COR-L47 (cell line): ENCODE measurements at regions not wholly inside any gene's neighbourhood (a gene's known extent, or its start where the extent isn't known, plus 50 kb on each side); places are given as distances from the start of the nearest gene placed in this dataset.
"Not testable (repeated sequence)": the region's sequence is repeated elsewhere in the genome, so short reads cannot be mapped to it uniquely, and the experiment has no call there.

Experiments used
- DNase-seq: peaks from one replicate; lab custom pipeline; 2025; lab: John Stamatoyannopoulos, UW

DNA sequence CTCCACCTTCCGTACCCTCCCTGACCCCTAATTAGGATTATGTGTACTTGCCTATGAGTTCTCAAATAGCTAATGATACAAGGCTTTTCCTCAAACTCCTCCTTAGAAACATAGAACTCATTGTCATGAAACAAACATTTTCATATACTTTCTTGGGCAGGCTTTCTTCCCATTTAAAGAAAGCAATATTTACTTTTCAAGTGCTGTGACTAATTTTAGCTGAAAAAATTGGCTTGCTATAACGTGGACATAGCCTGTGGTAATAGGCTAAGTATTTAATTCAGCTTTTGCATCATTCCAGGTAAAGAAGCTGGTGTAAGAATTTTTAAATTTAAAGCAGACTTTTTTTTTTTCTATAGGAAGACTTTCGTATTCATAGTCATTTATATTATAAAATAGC lies 208.7 kb downstream of the SOX2 start:
- DNase-seq, result no peak

DNA sequence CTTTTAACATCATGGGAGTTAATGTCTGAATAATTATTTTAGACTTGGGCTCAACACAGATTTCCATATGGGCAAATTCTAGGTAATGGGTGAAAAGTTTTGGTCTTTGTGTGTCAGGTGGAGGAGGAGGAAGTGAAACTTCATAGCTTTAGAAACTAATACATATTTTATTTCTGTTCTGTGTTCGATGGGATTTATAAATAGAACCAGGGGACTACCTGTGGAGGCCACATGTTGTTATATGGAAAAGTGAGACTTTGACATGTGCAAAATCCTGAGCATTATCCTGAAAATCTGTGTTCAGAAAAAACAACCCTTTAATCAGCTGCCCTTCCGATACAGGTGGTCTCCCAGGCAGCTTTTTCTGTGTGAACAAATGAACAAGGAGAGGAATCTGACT lies 209.5 kb downstream of the SOX2 start:
- DNase-seq, result no peak

DNA sequence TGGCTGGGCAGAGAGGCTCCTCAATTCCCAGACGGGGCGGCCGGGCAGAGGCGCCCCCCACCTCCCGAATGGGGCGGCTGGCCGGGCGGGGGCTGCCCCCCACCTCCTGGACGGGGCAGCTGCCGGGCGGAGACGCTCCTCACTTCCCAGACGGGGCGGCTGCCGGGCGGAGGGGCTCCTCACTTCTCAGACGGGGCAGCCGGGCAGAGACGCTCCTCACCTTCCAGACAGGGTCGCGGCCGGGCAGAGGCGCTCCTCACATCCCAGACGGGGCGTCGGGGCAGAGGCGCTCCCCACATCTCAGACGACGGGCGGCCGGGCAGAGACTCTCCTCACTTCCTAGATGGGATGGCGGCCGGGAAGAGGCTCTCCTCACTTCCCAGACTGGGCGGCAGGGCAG lies 214.1 kb downstream of the SOX2 start:
- DNase-seq, result not testable (repeated sequence)

DNA sequence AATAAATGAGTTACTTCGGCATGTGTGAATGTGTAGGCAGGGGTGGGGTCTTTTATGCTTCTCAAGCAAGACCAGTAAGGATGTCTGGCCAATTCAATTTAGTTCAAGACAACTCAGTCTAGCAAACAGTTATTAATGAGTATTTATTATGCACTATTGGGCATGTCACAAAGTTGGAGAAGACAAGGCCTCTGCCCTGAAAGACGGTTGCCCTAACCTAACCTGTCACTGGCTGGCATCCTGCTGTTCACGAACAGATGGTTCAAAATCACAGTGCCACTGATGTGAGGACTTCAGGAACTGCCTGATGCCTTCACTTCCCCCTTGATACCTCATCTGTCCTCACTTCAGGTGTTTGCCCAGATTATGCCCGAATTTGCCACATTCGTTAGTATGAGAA lies 217.8 kb downstream of the SOX2 start:
- no peak for DNase-seq

DNA sequence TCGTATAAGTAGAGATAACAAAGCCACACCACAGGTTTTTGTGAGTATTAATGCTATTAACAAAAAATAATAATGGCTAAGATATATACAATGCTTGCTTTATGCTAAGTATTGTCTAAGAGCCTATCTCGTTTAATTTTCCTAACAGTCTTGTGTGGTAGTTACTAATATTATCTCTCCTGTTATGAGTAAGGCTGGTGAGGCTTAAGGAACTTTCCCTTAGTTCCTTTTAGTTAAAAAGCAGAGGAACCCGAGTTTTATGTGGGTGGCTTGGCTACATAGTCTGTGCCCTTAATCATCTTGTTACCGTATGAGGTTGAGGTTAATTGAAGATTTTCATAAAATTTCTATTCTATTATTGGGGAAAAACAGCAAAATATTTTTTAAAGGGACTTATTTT lies 218.4 kb downstream of the SOX2 start:
- DNase-seq, result no peak

DNA sequence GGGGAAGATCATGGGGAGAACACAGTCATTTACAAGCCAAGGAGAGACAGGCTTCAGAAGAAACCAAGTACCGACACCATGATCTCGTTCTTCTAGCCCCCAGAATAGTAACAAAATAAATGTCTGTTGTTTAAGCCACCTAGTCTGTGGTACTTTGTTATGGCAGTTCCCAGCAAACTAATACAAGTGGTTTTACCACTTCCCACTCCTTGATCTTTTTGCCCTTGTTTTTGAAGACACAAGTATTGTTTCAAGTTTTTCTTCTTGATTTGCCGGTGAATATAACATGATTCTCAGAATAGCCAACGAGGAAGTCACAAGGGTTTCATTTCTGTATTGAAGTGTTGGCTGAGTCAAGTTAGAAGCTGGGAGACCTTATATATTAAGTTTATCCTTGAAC lies 220.3 kb downstream of the SOX2 start:
- DNase-seq, result no peak

DNA sequence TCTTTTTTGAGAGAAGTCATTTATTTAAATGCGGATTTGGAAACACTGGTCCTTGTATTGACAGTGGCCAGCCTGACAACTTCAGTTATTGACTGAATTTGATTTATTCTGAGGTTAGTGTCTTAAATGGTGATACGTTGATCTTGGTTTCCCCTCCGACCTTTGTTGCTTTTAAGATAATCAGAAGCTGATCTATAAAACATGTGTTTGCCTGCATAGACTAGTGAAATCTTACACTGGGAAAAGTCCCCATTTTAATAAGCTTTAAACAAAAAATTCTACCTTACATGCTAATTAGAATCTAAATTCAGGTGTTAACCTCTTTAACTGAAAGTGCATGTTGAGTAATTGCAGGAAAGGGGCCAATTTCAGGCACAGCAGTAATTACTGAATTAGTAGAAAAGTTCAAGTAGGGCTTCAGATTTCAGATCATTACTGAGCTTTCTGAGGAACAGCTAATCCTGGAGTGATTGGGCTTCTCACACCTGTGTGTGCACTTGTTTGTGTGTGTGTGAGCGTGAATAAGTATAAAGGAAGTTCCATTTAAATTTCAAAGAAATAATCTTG lies 221.4 kb downstream of the SOX2 start:
- no peak for DNase-seq

DNA sequence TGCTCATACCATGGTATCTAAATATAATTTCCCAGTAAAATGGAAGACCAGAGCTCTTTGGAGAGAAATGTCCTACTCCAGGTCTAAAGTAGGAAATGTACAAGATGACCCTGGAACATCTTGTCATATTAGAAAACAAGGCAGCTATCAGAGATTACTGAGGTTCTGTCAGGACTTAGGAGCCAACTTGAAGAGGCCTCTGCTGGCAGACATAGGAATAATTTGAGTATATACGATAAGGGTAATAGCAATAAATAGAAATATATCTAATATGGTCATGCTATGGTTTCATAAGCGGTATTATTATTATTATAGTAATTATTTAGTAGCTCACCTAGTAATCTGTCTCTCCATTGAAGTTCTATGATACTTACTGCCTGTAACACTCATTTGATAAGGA lies 224.2 kb downstream of the SOX2 start:
- DNase-seq, result no peak

DNA sequence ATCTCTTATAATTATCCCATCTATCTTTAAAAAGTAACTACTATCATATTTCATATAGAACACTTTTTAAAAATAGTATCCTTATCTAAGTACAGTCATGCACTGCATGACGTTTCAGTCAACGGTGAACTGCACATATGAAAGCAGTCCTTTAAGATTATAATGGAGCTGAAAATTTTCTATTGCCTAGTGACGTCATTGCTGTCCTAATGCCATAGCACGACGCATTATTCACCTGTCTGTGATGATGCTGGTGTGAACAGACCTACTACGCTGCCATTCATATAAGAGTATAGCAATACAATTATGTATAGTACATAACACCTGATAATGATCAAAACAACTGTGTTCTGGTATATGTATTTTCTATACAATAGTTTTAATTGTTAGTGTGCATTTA lies 225.0 kb downstream of the SOX2 start:
- no peak for DNase-seq

DNA sequence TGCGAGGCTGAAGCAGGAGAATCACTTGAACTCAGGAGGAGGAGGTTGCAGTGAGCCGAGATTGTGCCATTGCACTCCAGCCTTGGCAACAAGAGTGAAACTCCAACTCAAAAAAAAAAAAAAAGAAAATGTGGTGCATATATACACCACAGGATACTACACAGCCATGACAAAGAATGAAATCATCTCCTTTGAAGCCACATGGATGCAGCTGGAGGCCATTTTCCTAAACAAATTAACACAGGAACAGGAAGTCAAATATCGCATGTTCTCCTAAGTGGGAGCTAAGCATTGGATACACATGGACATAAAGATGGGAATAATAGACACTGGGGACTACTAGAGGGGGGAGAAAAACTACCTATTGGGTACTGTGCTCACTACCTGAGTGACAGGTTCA lies 226.9 kb downstream of the SOX2 start:
- DNase-seq, result not testable (repeated sequence)

DNA sequence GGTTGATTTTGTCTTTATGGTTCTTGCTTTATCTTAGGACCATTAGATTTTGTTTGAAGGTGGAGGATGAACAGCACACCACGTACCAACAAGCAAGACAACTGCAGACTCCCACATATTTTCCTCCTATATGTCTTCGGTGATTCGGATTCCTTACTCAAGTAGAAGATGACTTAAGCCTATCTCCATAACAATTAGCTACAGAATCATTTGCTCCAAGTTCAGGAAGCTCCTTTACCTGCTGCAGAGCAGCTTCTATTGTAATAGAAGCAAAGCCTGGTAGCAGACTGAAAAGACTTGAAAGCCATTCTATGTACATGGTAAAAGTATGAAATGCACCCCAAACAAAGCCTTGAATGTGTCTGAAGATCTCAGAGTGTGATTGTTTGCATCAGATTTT lies 229.0 kb downstream of the SOX2 start:
- DNase-seq, result no peak

DNA sequence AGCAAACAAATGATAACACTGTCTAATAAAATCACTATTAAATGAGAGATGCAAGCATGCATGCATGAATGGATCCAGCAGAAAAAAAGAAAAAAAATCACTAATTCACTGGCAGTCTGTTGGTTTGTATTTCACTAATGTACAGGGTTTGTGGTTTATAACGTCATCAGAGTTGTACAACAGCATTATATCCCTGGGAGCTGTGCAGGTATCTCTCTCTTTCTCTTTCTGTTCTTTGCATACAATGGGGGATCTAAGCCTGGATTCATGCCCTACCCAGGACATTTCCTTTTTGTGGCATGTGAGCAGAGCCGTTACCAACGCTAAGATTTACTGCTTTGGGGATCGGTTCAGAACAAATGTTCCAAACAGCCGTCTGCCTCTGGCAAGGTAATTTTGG lies 229.5 kb downstream of the SOX2 start:
- DNase-seq, result no peak

DNA sequence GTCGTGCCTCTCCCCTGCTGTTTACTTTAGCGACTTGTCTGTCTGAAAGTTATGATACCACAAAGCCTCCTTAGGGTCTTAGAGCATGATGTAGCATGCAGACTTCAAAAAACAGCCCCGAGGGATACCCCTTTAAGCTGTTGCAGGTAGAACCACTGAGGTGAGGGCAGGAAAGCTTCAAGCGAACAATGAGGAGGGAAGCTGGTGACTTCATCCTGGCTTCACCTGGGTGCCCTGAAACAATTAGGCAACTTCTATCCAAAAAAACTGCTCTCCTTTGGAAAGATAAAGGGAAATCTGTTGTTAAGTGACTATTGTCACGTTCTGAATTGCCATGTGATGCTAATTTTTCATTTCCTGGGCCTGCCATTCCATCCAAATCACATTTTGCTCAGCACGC lies 231.6 kb downstream of the SOX2 start:
- DNase-seq, result no peak

DNA sequence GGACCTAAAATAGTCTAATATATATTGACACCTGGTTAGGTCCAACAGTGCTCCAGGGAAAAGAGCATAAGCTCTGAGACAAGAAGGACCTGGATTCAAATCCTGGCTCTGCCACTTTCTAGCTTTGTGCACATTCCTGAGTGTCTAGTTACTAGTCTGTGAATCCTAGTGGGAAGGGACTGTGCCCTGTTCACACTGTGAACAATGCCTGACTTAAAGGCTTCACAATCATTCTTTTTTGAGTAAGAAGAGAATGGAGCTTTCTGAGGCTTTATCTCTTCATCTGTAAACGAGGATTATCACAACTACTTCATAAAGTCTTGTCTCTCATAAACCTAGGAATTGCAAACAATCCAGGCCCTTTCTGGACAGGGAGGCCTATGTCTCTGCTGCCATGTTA lies 235.9 kb downstream of the SOX2 start:
- no peak for DNase-seq

DNA sequence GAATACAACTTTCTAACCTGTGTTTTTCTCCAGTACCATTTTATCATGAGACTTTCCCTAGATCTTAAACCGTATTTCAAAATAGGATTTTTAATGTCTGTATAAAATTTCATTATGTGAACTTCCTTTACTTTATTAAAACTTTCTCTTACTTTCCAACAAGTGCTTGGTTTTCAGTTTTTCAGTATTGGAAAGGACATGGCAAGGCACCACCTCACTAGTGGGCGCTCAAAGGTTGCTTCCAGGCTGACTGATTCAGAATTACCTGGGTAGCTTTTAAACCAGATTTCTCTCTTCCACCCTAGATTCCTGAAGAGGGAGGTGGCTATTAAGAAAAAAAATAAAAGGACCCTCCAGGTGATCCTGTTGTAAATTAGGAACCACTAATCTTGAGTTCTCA lies 236.6 kb downstream of the SOX2 start:
- no peak for DNase-seq

DNA sequence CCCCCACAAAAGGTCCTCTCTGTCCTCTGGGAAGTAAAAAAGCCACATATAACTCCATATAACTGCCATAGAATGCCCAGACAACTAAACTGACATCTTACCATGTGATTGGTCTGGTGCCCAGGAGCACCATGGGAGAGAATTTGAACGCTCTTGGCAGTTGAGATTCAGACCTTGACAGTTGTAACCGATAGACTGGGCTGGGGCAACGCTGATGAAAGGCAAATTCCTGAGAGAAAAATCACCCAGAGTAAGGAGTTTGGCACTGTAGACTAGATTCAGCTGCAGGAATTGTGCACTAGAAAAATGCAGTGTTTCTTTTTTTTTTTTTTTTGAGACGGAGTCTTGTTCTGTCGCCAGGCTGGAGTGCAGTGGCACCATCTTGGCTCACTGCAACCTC lies 240.5 kb downstream of the SOX2 start:
- DNase-seq, result no peak

DNA sequence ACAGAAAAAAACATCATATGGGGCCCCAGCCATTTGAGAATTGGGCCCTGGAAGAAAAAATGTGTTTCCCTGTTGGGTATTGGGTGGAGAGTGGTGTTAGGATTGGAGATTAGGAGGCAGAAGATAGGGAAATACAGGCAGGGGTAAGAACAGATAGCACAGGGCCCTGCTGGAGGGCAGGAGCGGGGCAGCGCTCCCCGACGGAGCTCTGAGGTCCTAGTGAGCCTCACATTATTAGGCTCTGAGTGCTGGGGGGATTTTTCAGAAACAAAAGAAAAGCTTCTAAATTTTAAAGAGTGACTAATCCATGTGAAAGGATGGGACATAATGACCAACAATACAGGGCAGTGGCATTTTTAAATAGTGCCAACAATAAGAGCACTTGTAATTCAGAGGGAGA lies 241.2 kb downstream of the SOX2 start:
- DNase-seq, result no peak

DNA sequence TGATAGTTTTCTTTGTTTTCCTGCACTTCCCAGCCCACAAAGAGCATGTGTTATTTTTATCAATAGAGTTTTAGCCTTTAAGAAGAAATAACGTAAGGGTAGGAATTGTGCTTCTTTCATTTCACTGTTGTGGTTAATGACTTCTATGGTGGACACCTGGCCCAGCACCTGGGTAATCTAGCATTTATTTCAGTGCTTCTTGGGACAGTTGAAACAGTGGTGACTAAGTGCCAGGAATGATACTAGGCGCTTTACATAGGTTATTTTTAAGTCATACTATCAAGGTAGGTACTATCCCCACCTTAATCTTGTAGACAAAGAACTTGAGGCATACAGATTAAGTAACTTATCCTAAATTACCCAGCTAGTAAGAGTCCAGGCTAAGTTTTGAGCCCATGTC lies 243.8 kb downstream of the SOX2 start:
- DNase-seq, result no peak

DNA sequence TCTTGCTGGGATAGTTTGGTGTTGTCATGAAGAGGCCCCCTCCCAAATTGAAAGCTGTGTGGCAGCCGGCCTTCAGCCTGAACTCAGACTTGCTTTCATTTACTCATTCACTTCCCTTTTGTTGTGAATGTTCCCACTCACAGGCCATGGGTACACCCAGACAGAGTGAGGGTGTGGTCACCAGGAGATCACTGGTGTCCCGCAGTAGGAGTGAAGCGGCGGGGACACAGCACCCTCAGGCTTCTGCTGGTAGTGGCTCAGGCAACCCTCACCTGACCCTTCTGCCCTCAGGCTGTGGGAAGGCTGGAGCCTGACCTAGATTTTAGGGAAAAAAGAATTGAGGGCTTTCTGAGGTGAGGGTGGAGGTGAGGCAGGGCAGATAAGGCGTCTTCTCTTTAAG lies 244.4 kb downstream of the SOX2 start:
- no peak for DNase-seq

DNA sequence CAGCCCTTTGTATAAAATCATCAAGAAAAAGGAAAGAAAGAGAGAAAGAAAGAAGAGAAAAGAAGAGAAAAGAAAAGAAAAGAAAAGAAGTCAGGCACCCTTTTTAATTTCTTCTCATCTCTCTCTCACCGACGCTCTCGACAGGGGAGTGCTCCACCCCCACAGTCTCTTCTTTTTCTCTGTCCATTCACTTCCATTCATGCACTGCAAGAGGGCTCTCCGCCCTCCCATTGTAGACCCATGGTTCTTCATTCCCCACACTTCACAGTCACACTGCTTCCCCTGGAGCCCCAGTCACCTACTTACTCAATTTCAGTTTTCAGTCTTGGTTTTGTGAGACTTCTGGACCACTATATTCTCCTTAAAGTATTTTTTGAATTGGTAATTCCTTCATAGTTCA lies 254.7 kb downstream of the SOX2 start:
- DNase-seq, result no peak

DNA sequence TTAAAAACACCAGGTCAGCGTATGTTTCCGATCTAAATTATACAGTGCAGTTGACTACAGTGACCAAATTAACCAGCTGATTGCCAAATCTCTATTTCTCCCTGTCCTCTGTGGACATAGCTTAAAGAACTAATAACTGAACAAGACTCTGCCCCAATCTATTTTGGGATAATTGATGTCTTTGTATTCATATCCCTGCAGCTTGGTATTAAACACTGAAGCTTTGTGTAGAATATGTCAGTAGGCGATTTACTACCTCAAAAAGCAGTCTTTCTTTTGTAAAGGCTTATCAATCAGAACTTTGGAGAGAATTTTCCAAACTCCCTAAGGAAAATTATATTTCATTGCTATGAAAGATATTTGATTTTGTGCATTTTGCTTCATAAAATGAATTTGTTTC lies 258.2 kb downstream of the SOX2 start:
- no peak for DNase-seq

DNA sequence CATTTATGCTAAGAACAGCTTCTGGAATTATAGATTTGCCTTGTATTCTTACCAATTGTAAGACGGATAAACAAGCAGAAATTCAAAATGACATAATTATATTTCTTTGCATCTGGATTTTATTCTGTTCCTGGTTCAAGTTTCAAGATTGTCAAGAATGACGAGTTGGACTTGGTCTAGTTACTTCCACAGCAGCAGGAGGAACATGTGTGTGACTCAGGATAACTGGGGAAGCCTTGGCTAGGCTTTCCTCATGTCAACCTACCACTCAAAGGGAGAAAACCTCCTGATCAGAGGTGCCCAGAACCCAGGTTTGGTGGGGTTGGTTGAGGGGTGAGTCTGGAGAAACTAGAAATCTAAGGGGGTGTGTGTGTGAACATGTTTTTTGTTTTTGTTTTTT lies 259.7 kb downstream of the SOX2 start:
- DNase-seq, result no peak

DNA sequence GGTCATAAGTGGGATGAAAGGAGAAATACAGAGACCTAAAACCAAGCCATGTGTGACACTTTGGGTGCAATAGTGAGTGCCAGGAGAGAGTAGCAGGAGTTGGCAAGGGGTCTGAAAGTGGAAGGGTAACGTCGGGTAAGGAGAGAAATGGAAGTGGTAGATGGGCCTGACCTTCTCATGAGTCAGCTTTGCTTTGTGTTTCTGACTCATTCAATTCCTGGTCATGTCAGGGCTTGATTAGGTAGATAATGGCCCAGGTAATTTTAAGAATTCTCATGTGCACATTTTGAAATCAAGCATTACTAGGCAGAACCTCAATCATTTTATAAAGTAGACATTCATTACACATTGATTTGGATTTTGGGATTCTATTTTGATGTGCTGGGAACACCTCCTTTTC lies 262.5 kb downstream of the SOX2 start:
- DNase-seq, result no peak

DNA sequence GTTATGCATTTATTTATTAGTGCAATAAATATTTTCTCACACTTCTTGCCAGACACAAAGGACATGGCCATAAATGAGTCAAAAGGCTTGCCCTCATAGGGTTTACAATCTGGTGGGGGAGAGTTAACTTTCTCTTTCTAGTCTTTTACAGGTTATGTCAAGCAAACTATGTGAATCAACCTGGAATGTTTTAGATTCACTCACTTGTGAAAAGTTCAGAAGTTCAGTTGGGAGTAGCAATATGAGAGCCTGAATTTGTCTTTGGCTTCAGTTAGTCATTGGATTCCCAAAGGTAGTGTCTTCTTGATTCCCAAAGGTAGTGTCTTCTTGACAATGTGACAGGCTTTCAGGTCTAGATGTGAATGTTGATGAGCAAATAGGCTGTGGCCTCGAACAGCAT lies 264.8 kb downstream of the SOX2 start:
- DNase-seq, result no peak

DNA sequence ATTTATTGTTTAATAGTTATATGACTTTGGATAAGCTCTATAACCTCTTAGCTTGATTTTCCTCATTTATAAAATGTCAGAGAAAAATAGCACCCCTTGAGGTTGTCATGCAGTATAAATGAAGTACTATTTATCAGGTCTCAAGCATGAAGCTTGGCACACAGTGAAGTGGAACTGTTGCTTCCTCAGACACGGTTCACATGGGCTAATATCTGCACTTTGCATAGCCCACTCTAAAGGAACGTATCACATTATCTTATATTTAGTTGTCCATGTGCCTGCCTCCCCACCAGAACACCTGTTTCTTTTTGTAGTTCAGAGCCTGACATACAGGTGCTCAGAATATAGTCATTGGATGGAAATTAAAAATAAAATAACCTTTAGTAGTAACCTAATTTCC lies 273.7 kb downstream of the SOX2 start:
- DNase-seq, result no peak
